Thymus (tissue), 11 donors: ENCODE measurements at regions not wholly inside any gene's neighbourhood (a gene's known extent, or its start where the extent isn't known, plus 50 kb on each side); places are given as distances from the start of the nearest gene placed in this dataset.

Experiments used
- DNase-seq, 9 donors: peaks; one replicate each; pipeline ENCODE4 v3.0.0-alpha.2; 2013; ENCODE audit warnings: low spot score in 9 of 9, low read depth in 6 of 9, missing footprints in 1 of 9
- H3K27ac ChIP-seq, 2 donors: one replicate each; pipeline ENCODE4 v1.5.1; 2013; ENCODE audit warnings: control low read depth in 1 of 2, low read depth in 1 of 2, low read length in 1 of 2, mild to moderate bottlenecking in 1 of 2, moderate library complexity in 1 of 2
- H3K27me3 ChIP-seq, 2 donors: one replicate each; pipeline ENCODE4 v1.5.1; 2013; ENCODE audit warnings: low read length in 1 of 2; ENCODE audit not compliant: control insufficient read depth in 2 of 2, insufficient read depth in 1 of 2
- H3K36me3 ChIP-seq, 2 donors: one replicate each; pipeline ENCODE4 v1.5.1; 2013; ENCODE audit warnings: low read length in 1 of 2, mild to moderate bottlenecking in 1 of 2, moderate library complexity in 1 of 2; ENCODE audit not compliant: control insufficient read depth in 2 of 2, insufficient read depth in 2 of 2
- H3K4me1 ChIP-seq, 2 donors: one replicate each; pipeline ENCODE4 v1.5.1; 2013; ENCODE audit warnings: low read length in 2 of 2; ENCODE audit not compliant: control insufficient read depth in 2 of 2, insufficient read depth in 2 of 2
- H3K4me3 ChIP-seq, 2 donors: one replicate each; pipeline ENCODE4 v1.5.1; 2013; ENCODE audit warnings: low read length in 2 of 2, control low read depth in 1 of 2, mild to moderate bottlenecking in 1 of 2
- H3K9me3 ChIP-seq, 2 donors: one replicate each; pipeline ENCODE4 v1.5.1; 2013; ENCODE audit warnings: low read length in 1 of 2, mild to moderate bottlenecking in 1 of 2; ENCODE audit not compliant: control insufficient read depth in 2 of 2, insufficient read depth in 1 of 2
- WGBS: extraction: QIAGEN DNeasy Blood & Tissue Kit; methylation state at CpG from one replicate; pipeline ENCODE4 v1.1.7; 2013; 5-methylcytosine and 5-hydroxymethylcytosine counted together
- donor health status: healthy.

GRCh38 chr11:69902337-69902736 is 83.1 kb upstream of the FGF3 start:
- WGBS, result 83% methylated on average over 12 of the region's 12 CpGs
- Histone ChIP-seq H3K4me3 (no peak overlapping the region), H3K4me1 (no peaks in the 10 kb centered on the region), H3K36me3 (no peaks in the 10 kb centered on the region), H3K27me3 (peaks cover 0 to 2% of the 10 kb centered on the region in 2 donors), H3K27ac (no peak overlapping the region), H3K9me3 (no peaks in the 10 kb centered on the region)
- DNase-seq, result no peak

- no peaks in the 10 kb centered on the region for H3K36me3 ChIP-seq
- H3K4me1 ChIP-seq, result no peaks in the 10 kb centered on the region
- peaks cover 0 to 2% of the 10 kb centered on the region in 2 donors for H3K27me3 ChIP-seq
- no peak for DNase-seq
- no peak overlapping the region for H3K27ac ChIP-seq
- no peaks in the 10 kb centered on the region for H3K9me3 ChIP-seq
- 92% methylated on average over 8 of the region's 8 CpGs for WGBS
- no peak overlapping the region for H3K4me3 ChIP-seq
Measured at GRCh38 chr11:69903211-69903610, 84.0 kb upstream of the FGF3 start.

- Histone ChIP-seq H3K4me3 (no peak overlapping the region), H3K9me3 (no peaks in the 10 kb centered on the region), H3K4me1 (no peaks in the 10 kb centered on the region), H3K36me3 (no peaks in the 10 kb centered on the region), H3K27me3 (peaks cover 0 to 2% of the 10 kb centered on the region in 2 donors), H3K27ac (no peak overlapping the region)
- 49% methylated on average over 14 of the region's 14 CpGs for WGBS
- DNase-seq, result no peak
Measured at GRCh38 chr11:69904161-69904973, 85.2 kb upstream of the FGF3 start.

- peaks cover 0 to 2% of the 10 kb centered on the region in 2 donors for H3K27me3 ChIP-seq
- DNase-seq, result no peak
- H3K4me1 ChIP-seq, result no peaks in the 10 kb centered on the region
- no peak overlapping the region for H3K4me3 ChIP-seq
- no peaks in the 10 kb centered on the region for H3K36me3 ChIP-seq
- H3K27ac ChIP-seq, result no peak overlapping the region
- WGBS, result 89% methylated on average over 6 of the region's 6 CpGs
- H3K9me3 ChIP-seq, result no peaks in the 10 kb centered on the region
Measured at GRCh38 chr11:69904974-69905535, 85.8 kb upstream of the FGF3 start.

- WGBS, result 58% methylated on average over 13 of the region's 13 CpGs
- Histone ChIP-seq H3K4me3 (no peak overlapping the region), H3K9me3 (no peaks in the 10 kb centered on the region), H3K4me1 (no peaks in the 10 kb centered on the region), H3K36me3 (no peaks in the 10 kb centered on the region), H3K27ac (no peak overlapping the region), H3K27me3 (peaks cover 0 to 2% of the 10 kb centered on the region in 2 donors)
- no peak for DNase-seq
Measured at GRCh38 chr11:69905611-69906452, 86.6 kb upstream of the FGF3 start.

- Histone ChIP-seq H3K27ac (no peak overlapping the region), H3K4me1 (no peaks in the 10 kb centered on the region), H3K27me3 (peaks cover 0 to 2% of the 10 kb centered on the region in 2 donors), H3K4me3 (no peak overlapping the region), H3K9me3 (no peaks in the 10 kb centered on the region), H3K36me3 (no peaks in the 10 kb centered on the region)
- no peak for DNase-seq
- 91% methylated on average over 3 of the region's 3 CpGs for WGBS
Measured at GRCh38 chr11:69906453-69906907, 87.3 kb upstream of the FGF3 start.

- H3K36me3 ChIP-seq, result no peaks in the 10 kb centered on the region
- no peaks in the 10 kb centered on the region for H3K4me1 ChIP-seq
- DNase-seq, result no peak
- no peak overlapping the region for H3K4me3 ChIP-seq
- WGBS, result 91% methylated on average over 11 of the region's 11 CpGs
- no peak overlapping the region for H3K27ac ChIP-seq
- peaks cover 0 to 2% of the 10 kb centered on the region in 2 donors for H3K27me3 ChIP-seq
- H3K9me3 ChIP-seq, result no peaks in the 10 kb centered on the region
Measured at GRCh38 chr11:69907611-69908010, 88.4 kb upstream of the FGF3 start.

- no peaks in the 10 kb centered on the region for H3K4me1 ChIP-seq
- H3K36me3 ChIP-seq, result no peaks in the 10 kb centered on the region
- no peak overlapping the region for H3K4me3 ChIP-seq
- WGBS, result 86% methylated on average over 19 of the region's 19 CpGs
- no peak overlapping the region for H3K27ac ChIP-seq
- no peaks in the 10 kb centered on the region for H3K9me3 ChIP-seq
- no peak for DNase-seq
- H3K27me3 ChIP-seq, result peaks cover 0 to 2% of the 10 kb centered on the region in 2 donors
Measured at GRCh38 chr11:69908511-69909220, 89.5 kb upstream of the FGF3 start.
